HCT116 (cell line): ENCODE measurements at regions not wholly inside any gene's neighbourhood (a gene's known extent, or its start where the extent isn't known, plus 50 kb on each side); places are given as distances from the start of the nearest gene placed in this dataset.

ENCODE experiments used
- ATAC-seq: fragments of 200-7000 bp; cut with Tn5 transposase; 2 replicates; pipeline ENCODE4 v1.9.1; 2020; ENCODE audit warnings: mild to moderate bottlenecking, moderate library complexity
- BruUV-seq: library from RNA; stranded (reverse); fragments of 400-500 nt; replicated peaks from 2 replicates; lab custom pipeline; 2021; lab: Mats Ljungman, UMichigan
- CTCF ChIA-PET: fragments of 300-600 bp; sonication (Branson Sonifier 250); formaldehyde crosslinking; loops from one replicate; lab custom pipeline; 2021; ENCODE audit warnings: antibody characterized with exemption; lab: Charles Lee
- POLR2A ChIA-PET: fragments of 300-600, 350-600 bp; sonication (Branson Sonifier 250); formaldehyde crosslinking; loops from one replicate; lab custom pipeline; 2021; ENCODE audit warnings: antibody characterized with exemption; lab: Charles Lee
- RAD21 ChIA-PET, 2 experiments: fragments of 300-600 bp; sonication (Branson Sonifier 250); formaldehyde crosslinking; loops; one replicate each; lab custom pipeline; 2023; ENCODE audit warnings: low total read pairs in 2 of 2; ENCODE audit not compliant: uncharacterized antibody in 2 of 2, unreplicated experiment in 2 of 2, low non-redundant PET in 1 of 2; lab: Charles Lee
- DNase-seq: peaks from one replicate; pipeline ENCODE4 v3.0.0-alpha.2; 2010; ENCODE audit warnings: low read depth, low spot score
- H2AFZ ChIP-seq: fragments of 200-600 bp; shearing (Covaris generic), sonication (generic); 2 replicates; pipeline ENCODE4 v1.6.1; 2017; ENCODE audit warnings: low read depth, mixed run types, mixed read lengths, antibody characterized with exemption, low read length; ENCODE audit not compliant: poor library complexity, severe bottlenecking
- H3K27ac ChIP-seq: 2 replicates; pipeline ENCODE4 v1.5.1; 2012; ENCODE audit warnings: low read depth, low read length
- H3K27me3 ChIP-seq: fragments of 200-600 bp; sonication (generic); 2 replicates; pipeline ENCODE4 v1.6.1; 2016; ENCODE audit warnings: mixed run types, low read length, mixed read lengths; ENCODE audit not compliant: insufficient read depth
- H3K36me3 ChIP-seq, 2 experiments: fragments of 200-500 bp in 1 of 2; fragments of 200-600 bp in 1 of 2; sonication (Bioruptor generic) in 1 of 2; sonication (generic) in 1 of 2; 2 replicates each; pipeline versions ENCODE4 v1.5.1 to v1.6.1; 2014 to 2016; ENCODE audit warnings: low read length in 2 of 2, inconsistent platforms in 1 of 2, mixed read lengths in 1 of 2, mixed run types in 1 of 2; ENCODE audit not compliant: insufficient read depth in 2 of 2, control insufficient read depth in 1 of 2
- H3K4me1 ChIP-seq, 2 experiments: fragments of 200-600 bp in 1 of 2; sonication (generic) in 1 of 2; 2 replicates each; pipeline versions ENCODE4 v1.5.1 to v1.6.1; 2012 to 2017; ENCODE audit warnings: low read length in 2 of 2, inconsistent platforms in 1 of 2, mild to moderate bottlenecking in 1 of 2, mixed read lengths in 1 of 2, mixed run types in 1 of 2, moderate library complexity in 1 of 2; ENCODE audit not compliant: insufficient read depth in 2 of 2, control insufficient read depth in 1 of 2
- H3K4me2 ChIP-seq: fragments of 200-600 bp; sonication (generic); 2 replicates; pipeline ENCODE4 v1.6.1; 2017; ENCODE audit warnings: mixed run types, low read length, mixed read lengths
- H3K4me3 ChIP-seq, 2 experiments: fragments of 200-600 bp in 1 of 2; sonication (generic) in 1 of 2; replicated peaks in 1 of 2; 2 replicates each; pipeline ENCODE4 v1.5.1; 2011 to 2016; ENCODE audit warnings: low read length in 2 of 2, control low read depth in 1 of 2, low read depth in 1 of 2, mild to moderate bottlenecking in 1 of 2, mixed read lengths in 1 of 2, mixed run types in 1 of 2
- H3K79me2 ChIP-seq: fragments of 200-600 bp; sonication (generic); 2 replicates; pipeline ENCODE4 v1.6.1; 2017; ENCODE audit warnings: mild to moderate bottlenecking, mixed run types, low read length, moderate library complexity, mixed read lengths; ENCODE audit not compliant: insufficient read depth
- H3K9ac ChIP-seq: fragments of 200-600 bp; sonication (generic); 2 replicates; pipeline ENCODE4 v1.6.1; 2016; ENCODE audit warnings: low read length, mixed read lengths
- H3K9me2 ChIP-seq: fragments of 200-600 bp; sonication (generic), shearing (Covaris generic); 2 replicates; pipeline ENCODE4 v1.6.1; 2017; ENCODE audit warnings: mixed run types, mild to moderate bottlenecking, moderate library complexity; ENCODE audit not compliant: insufficient read depth
- H3K9me3 ChIP-seq, 2 experiments: fragments of 200-500 bp in 1 of 2; fragments of 200-600 bp in 1 of 2; sonication (Bioruptor generic) in 1 of 2; sonication (generic) in 1 of 2; 2 replicates each; pipeline ENCODE4 v1.6.1; 2014 to 2017; ENCODE audit warnings: low read length in 2 of 2, mixed read lengths in 2 of 2, inconsistent platforms in 1 of 2, low read depth in 1 of 2, mild to moderate bottlenecking in 1 of 2, mixed run types in 1 of 2, moderate library complexity in 1 of 2; ENCODE audit not compliant: control insufficient read depth in 1 of 2, insufficient read depth in 1 of 2
- H4K20me1 ChIP-seq: fragments of 200-600 bp; sonication (generic), shearing (Covaris generic); 2 replicates; pipeline ENCODE4 v1.6.1; 2017; ENCODE audit warnings: mixed run types, mild to moderate bottlenecking, moderate library complexity; ENCODE audit not compliant: insufficient read depth
- CEBPB ChIP-seq: IDR thresholded peaks from 2 replicates; pipeline ENCODE4 v1.6.1; 2012; ENCODE audit warnings: low read depth
- ELF1 ChIP-seq: IDR thresholded peaks from 2 replicates; pipeline ENCODE4 v1.6.1; 2012; ENCODE audit warnings: low read depth, borderline replicate concordance
- EZH2 ChIP-seq: fragments of 200-600 bp; sonication (generic); IDR thresholded peaks from 2 replicates; pipeline ENCODE4 v1.6.1; 2017; ENCODE audit warnings: antibody characterized with exemption, mixed run types
- FOSL1 ChIP-seq: IDR thresholded peaks from 2 replicates; pipeline ENCODE4 v1.6.1; 2012; ENCODE audit warnings: low read depth
- JUND ChIP-seq: IDR thresholded peaks from 2 replicates; pipeline ENCODE4 v1.6.1; 2012
- POLR2AphosphoS5 ChIP-seq: IDR thresholded peaks from 2 replicates; pipeline ENCODE4 v1.6.1; 2011; ENCODE audit warnings: mild to moderate bottlenecking, low read depth, low read length, moderate library complexity
- RAD21 ChIP-seq: IDR thresholded peaks from 2 replicates; pipeline ENCODE4 v1.6.1; 2012; ENCODE audit warnings: low read depth, mild to moderate bottlenecking
- SIN3A ChIP-seq: IDR thresholded peaks from 2 replicates; pipeline ENCODE4 v1.6.1; 2012; ENCODE audit warnings: low read depth
- TCF7L2 ChIP-seq: IDR thresholded peaks from 2 replicates; pipeline ENCODE4 v1.7.0; 2011; ENCODE audit warnings: borderline replicate concordance, inconsistent platforms; ENCODE audit not compliant: insufficient read depth, insufficient read length; ENCODE audit errors: extremely low read depth
- ZFX ChIP-seq: fragments of 450-650 bp; IDR thresholded peaks from 2 replicates; pipeline ENCODE4 v1.6.1; 2017
- ZNF274 ChIP-seq: fragments of 200-500 bp; sonication (Bioruptor generic); IDR thresholded peaks from 2 replicates; pipeline ENCODE4 v1.6.1; 2014; ENCODE audit warnings: mild to moderate bottlenecking, low read depth, low read length, inconsistent platforms
- intact Hi-C: fragments of 100-400 bp; cut with micrococcal nuclease; formaldehyde crosslinking; loops from 2 replicates; pipeline ENCODE4 v1.10.0; 2022
- TF ChIP-seq, protein P1 (sequence below): IDR thresholded peaks from 2 replicates; pipeline ENCODE4 v1.6.1; 2012; ENCODE audit warnings: low read depth
- TF ChIP-seq, protein P2 (sequence below), 3 experiments: fragments of 200-600 bp in 1 of 3; sonication (generic) in 1 of 3; IDR thresholded peaks in 2 of 3; conservative IDR thresholded peaks in 1 of 3; 2 replicates each; pipeline ENCODE4 v1.5.1; 2012 to 2017; ENCODE audit warnings: low read depth in 2 of 3, low read length in 2 of 3, antibody characterized with exemption in 1 of 3, borderline replicate concordance in 1 of 3, control low read depth in 1 of 3, mild to moderate bottlenecking in 1 of 3, mixed read lengths in 1 of 3, mixed run types in 1 of 3, moderate library complexity in 1 of 3; ENCODE audit not compliant: insufficient read depth in 1 of 3

DNA sequence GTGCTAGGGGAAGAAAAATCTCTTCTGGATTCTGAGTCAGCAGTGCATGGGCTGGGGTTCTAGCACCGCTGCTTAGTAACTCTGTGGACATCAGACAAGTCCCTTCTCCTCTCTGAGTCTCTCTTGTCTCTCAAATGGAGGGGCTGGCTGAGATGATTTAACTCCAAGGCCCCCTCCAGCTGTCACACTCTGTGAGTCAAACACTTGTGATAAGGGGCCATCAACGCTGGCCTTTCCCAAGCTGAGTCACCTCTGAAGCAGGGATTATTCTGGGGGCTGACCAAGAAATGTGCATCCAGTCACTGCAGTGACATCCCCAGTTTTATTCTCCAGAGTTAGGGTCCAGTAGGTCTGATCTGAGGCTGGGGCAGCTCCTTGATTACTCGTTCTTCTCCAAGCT lies 110.4 kb upstream of the ZNF462 start:
- no peaks in the 10 kb centered on the region; the same call in 1 of the 2 replicates for H3K27me3 ChIP-seq
- no peaks in the 10 kb centered on the region for H3K79me2 ChIP-seq
- DNase-seq = no peak
- no peak overlapping the region for H3K27ac ChIP-seq
- H2AFZ ChIP-seq = no peak overlapping the region
- TF ChIP-seq EZH2 = no peak
- no peak for TF ChIP-seq ZNF274
- TF ChIP-seq CEBPB = no peak
- no peak for TF ChIP-seq SIN3A
- TF ChIP-seq, protein P1, sequence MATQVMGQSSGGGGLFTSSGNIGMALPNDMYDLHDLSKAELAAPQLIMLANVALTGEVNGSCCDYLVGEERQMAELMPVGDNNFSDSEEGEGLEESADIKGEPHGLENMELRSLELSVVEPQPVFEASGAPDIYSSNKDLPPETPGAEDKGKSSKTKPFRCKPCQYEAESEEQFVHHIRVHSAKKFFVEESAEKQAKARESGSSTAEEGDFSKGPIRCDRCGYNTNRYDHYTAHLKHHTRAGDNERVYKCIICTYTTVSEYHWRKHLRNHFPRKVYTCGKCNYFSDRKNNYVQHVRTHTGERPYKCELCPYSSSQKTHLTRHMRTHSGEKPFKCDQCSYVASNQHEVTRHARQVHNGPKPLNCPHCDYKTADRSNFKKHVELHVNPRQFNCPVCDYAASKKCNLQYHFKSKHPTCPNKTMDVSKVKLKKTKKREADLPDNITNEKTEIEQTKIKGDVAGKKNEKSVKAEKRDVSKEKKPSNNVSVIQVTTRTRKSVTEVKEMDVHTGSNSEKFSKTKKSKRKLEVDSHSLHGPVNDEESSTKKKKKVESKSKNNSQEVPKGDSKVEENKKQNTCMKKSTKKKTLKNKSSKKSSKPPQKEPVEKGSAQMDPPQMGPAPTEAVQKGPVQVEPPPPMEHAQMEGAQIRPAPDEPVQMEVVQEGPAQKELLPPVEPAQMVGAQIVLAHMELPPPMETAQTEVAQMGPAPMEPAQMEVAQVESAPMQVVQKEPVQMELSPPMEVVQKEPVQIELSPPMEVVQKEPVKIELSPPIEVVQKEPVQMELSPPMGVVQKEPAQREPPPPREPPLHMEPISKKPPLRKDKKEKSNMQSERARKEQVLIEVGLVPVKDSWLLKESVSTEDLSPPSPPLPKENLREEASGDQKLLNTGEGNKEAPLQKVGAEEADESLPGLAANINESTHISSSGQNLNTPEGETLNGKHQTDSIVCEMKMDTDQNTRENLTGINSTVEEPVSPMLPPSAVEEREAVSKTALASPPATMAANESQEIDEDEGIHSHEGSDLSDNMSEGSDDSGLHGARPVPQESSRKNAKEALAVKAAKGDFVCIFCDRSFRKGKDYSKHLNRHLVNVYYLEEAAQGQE = no peak
- TF ChIP-seq RAD21 = no peak
- TF ChIP-seq ELF1 = no peak
- TF ChIP-seq, protein P2, sequence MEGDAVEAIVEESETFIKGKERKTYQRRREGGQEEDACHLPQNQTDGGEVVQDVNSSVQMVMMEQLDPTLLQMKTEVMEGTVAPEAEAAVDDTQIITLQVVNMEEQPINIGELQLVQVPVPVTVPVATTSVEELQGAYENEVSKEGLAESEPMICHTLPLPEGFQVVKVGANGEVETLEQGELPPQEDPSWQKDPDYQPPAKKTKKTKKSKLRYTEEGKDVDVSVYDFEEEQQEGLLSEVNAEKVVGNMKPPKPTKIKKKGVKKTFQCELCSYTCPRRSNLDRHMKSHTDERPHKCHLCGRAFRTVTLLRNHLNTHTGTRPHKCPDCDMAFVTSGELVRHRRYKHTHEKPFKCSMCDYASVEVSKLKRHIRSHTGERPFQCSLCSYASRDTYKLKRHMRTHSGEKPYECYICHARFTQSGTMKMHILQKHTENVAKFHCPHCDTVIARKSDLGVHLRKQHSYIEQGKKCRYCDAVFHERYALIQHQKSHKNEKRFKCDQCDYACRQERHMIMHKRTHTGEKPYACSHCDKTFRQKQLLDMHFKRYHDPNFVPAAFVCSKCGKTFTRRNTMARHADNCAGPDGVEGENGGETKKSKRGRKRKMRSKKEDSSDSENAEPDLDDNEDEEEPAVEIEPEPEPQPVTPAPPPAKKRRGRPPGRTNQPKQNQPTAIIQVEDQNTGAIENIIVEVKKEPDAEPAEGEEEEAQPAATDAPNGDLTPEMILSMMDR (IDR thresholded peaks at IDR 0.05 in 2 of 3, conservative IDR thresholded peaks at IDR 0.05 in 1 of 3; ENCODE audit: borderline replicate concordance in 1 of 3, insufficient read depth in 1 of 3, low read depth in 2 of 3, low read length in 2 of 3) = no peak
- TF ChIP-seq ZFX = no peak
- no peak for TF ChIP-seq FOSL1
- no peak for TF ChIP-seq JUND
- TF ChIP-seq TCF7L2 = no peak
- TF ChIP-seq POLR2AphosphoS5 = no peak
- intact Hi-C loops = no loop called here
- no peaks in the 10 kb centered on the region for H3K9me2 ChIP-seq
- no peak overlapping the region for H3K4me3 ChIP-seq
- RAD21 ChIA-PET = no interaction called here
- H3K36me3 ChIP-seq = no peaks in the 10 kb centered on the region
- H3K9me3 ChIP-seq = no peaks in the 10 kb centered on the region
- no peaks in the 10 kb centered on the region for H3K4me1 ChIP-seq
- BruUV-seq = no TSS peak
- POLR2A ChIA-PET = no interaction called here
- H4K20me1 ChIP-seq = no peaks in the 10 kb centered on the region
- CTCF ChIA-PET = no interaction called here
- ATAC-seq = no peak
- no peak overlapping the region for H3K9ac ChIP-seq
- no peak overlapping the region for H3K4me2 ChIP-seq
